Mesothelial cell of epicardium (in vitro differentiated cells): ENCODE measurements at regions not wholly inside any gene's neighbourhood (a gene's known extent, or its start where the extent isn't known, plus 50 kb on each side); places are given as distances from the start of the nearest gene placed in this dataset.
A peak's percentile ranks its signal among the peaks of the same experiment; 100 is the strongest.

Experiments
- DNase-seq, 2 experiments: peaks; one replicate each; pipeline ENCODE4 v3.0.0; 2021; ENCODE audit warnings: low spot score in 2 of 2; ENCODE audit not compliant: unreplicated experiment in 2 of 2
- H3K27ac Mint-ChIP-seq: 2 replicates; pipeline ENCODE4 v1.8.0; 2021; ENCODE audit warnings: mixed read lengths
- H3K27me3 Mint-ChIP-seq: 2 replicates; pipeline ENCODE4 v1.8.0; 2021; ENCODE audit warnings: low read depth, mixed read lengths
- H3K36me3 Mint-ChIP-seq: 2 replicates; pipeline ENCODE4 v1.8.0; 2021; ENCODE audit warnings: mixed read lengths
- H3K4me1 Mint-ChIP-seq: 2 replicates; pipeline ENCODE4 v1.8.0; 2021; ENCODE audit warnings: mixed read lengths
- H3K4me3 Mint-ChIP-seq: 2 replicates; pipeline ENCODE4 v1.8.0; 2021; ENCODE audit warnings: mild to moderate bottlenecking, moderate library complexity, mixed read lengths
- H3K9me3 Mint-ChIP-seq: 2 replicates; pipeline ENCODE4 v1.8.0; 2021; ENCODE audit warnings: mixed read lengths
- CTCF ChIP-seq: fragments of 200-600 bp; sonication (generic); IDR thresholded peaks from one replicate; pipeline ENCODE4 v1.5.0; 2021; ENCODE audit warnings: antibody characterized with exemption; ENCODE audit not compliant: unreplicated experiment

GRCh38 chr2:128371648-128372345 is 53.1 kb upstream of the HS6ST1 start:
- no peaks in the 10 kb centered on the region for H3K36me3 Mint-ChIP-seq
- no peak overlapping the region for H3K27ac Mint-ChIP-seq
- DNase-seq, result no peak
- H3K4me1 Mint-ChIP-seq, result peaks cover 61% of the 10 kb centered on the region
- TF ChIP-seq CTCF, result no peak
- no peak overlapping the region for H3K4me3 Mint-ChIP-seq
- no peaks in the 10 kb centered on the region for H3K27me3 Mint-ChIP-seq
- H3K9me3 Mint-ChIP-seq, result no peaks in the 10 kb centered on the region

GRCh38 chr2:128372621-128373341 is 54.1 kb upstream of the HS6ST1 start:
- H3K27ac Mint-ChIP-seq, result no peak overlapping the region

GRCh38 chr2:128373451-128374000 is 54.9 kb upstream of the HS6ST1 start:
- Mint-ChIP-seq H3K27me3 (no peaks in the 10 kb centered on the region), H3K36me3 (no peaks in the 10 kb centered on the region), H3K4me1 (peaks cover 69% of the 10 kb centered on the region), H3K4me3 (no peak overlapping the region), H3K9me3 (no peaks in the 10 kb centered on the region), H3K27ac (peak overlapping the region; percentile 71)
- TF ChIP-seq CTCF, result no peak
- DNase-seq, result no peak

More at GRCh38 chr2:128372621-128373341, 54.1 kb upstream of the HS6ST1 start:
- Mint-ChIP-seq H3K4me3 (no peak overlapping the region), H3K27me3 (no peaks in the 10 kb centered on the region), H3K36me3 (no peaks in the 10 kb centered on the region), H3K4me1 (peaks cover 63% of the 10 kb centered on the region), H3K9me3 (no peaks in the 10 kb centered on the region)
- no peak for TF ChIP-seq CTCF
- no peak for DNase-seq

- peaks cover 69% of the 10 kb centered on the region for H3K4me1 Mint-ChIP-seq
- DNase-seq, result no peak
- H3K9me3 Mint-ChIP-seq, result no peaks in the 10 kb centered on the region
- H3K27me3 Mint-ChIP-seq, result no peaks in the 10 kb centered on the region
- H3K27ac Mint-ChIP-seq, result peak overlapping the region; percentile 71
- H3K4me3 Mint-ChIP-seq, result no peak overlapping the region
- H3K36me3 Mint-ChIP-seq, result no peaks in the 10 kb centered on the region
- no peak for TF ChIP-seq CTCF
Measured at GRCh38 chr2:128374001-128374710, 55.5 kb upstream of the HS6ST1 start.

GRCh38 chr2:128374711-128375413 is 56.2 kb upstream of the HS6ST1 start:
- no peak for DNase-seq
- Mint-ChIP-seq H3K27me3 (no peaks in the 10 kb centered on the region), H3K36me3 (no peaks in the 10 kb centered on the region), H3K9me3 (no peaks in the 10 kb centered on the region), H3K4me3 (no peak overlapping the region), H3K4me1 (peaks cover 68% of the 10 kb centered on the region), H3K27ac (peak overlapping the region; percentile 90)
- TF ChIP-seq CTCF, result no peak
